GM23248 (cell line): ENCODE measurements at regions not wholly inside any gene's neighbourhood (a gene's known extent, or its start where the extent isn't known, plus 50 kb on each side); places are given as distances from the start of the nearest gene placed in this dataset.

Experiments
- EZH2 ChIP-seq: fragments of 200-600 bp; sonication (generic); IDR thresholded peaks from 2 replicates; pipeline ENCODE4 v1.6.1; 2018; ENCODE audit warnings: antibody characterized with exemption, mild to moderate bottlenecking; ENCODE audit not compliant: insufficient read depth, poor library complexity, severe bottlenecking
- EZH2phosphoT487 ChIP-seq: fragments of 200-600 bp; sonication (generic); IDR thresholded peaks from 2 replicates; pipeline ENCODE4 v1.6.1; 2018; ENCODE audit warnings: antibody characterized with exemption, moderate library complexity, mild to moderate bottlenecking, low read depth; ENCODE audit not compliant: insufficient read depth

GRCh38 chr18:39272230-39272629 lies 1706.6 kb upstream of the CELF4 start:
- TF ChIP-seq EZH2 (no peak), EZH2phosphoT487 (no peak)
